ENCODE measurements at regions not wholly inside any gene's neighbourhood (a gene's known extent, or its start where the extent isn't known, plus 50 kb on each side); places are given as distances from the start of the nearest gene placed in this dataset.

- WGBS, 2 donors, result 84 to 88% methylated on average over 7 of the region's 7 CpGs
- intact Hi-C loops (cut with DNase I; ENCODE audit: low total_unique reads), result no loop called here
- no peak overlapping the region for H3K4me3 ChIP-seq (ENCODE audit: low read depth, poor library complexity, severe bottlenecking)
- TF ChIP-seq CTCF (IDR thresholded peaks at IDR 0.05) (no peak), POLR2A (IDR thresholded peaks at IDR 0.05) (no peak)
- DNase-seq (ENCODE audit: low spot score in 2 of 2), result no peak
Observed at GRCh38 chr10:104584541-104584940, 56.5 kb upstream of the SORCS3 start.

GRCh38 chr10:104587751-104588150, 53.3 kb upstream of the SORCS3 start:
- 52 to 61% methylated on average over 2 of the region's 2 CpGs for WGBS, 2 donors
- intact Hi-C loops (cut with DNase I; ENCODE audit: low total_unique reads), result no loop called here

GRCh38 chr10:104589431-104589830, 51.7 kb upstream of the SORCS3 start:
- TF ChIP-seq CTCF (IDR thresholded peaks at IDR 0.05), result no peak
- no peak for TF ChIP-seq POLR2A (IDR thresholded peaks at IDR 0.05)
- no peak for DNase-seq (ENCODE audit: low spot score in 2 of 2)
- WGBS, 2 donors, result 67 to 76% methylated on average over 4 of the region's 4 CpGs
- intact Hi-C loops (cut with DNase I; ENCODE audit: low total_unique reads), result no loop called here
- no peak overlapping the region for H3K4me3 ChIP-seq (ENCODE audit: low read depth, poor library complexity, severe bottlenecking)

More at GRCh38 chr10:104587751-104588150, 53.3 kb upstream of the SORCS3 start:
- no peak for TF ChIP-seq CTCF (IDR thresholded peaks at IDR 0.05)
- TF ChIP-seq POLR2A (IDR thresholded peaks at IDR 0.05), result no peak
- H3K4me3 ChIP-seq (ENCODE audit: low read depth, poor library complexity, severe bottlenecking), result no peak overlapping the region
- no peak for DNase-seq (ENCODE audit: low spot score in 2 of 2)

- intact Hi-C loops (cut with DNase I; ENCODE audit: low total_unique reads), result no loop called here
- no peak for DNase-seq (ENCODE audit: low spot score in 2 of 2)
- TF ChIP-seq CTCF (IDR thresholded peaks at IDR 0.05) (no peak), POLR2A (IDR thresholded peaks at IDR 0.05) (no peak)
- 76 to 81% methylated on average over 4 of the region's 4 CpGs for WGBS, 2 donors
- no peak overlapping the region for H3K4me3 ChIP-seq (ENCODE audit: low read depth, poor library complexity, severe bottlenecking)
Observed at GRCh38 chr10:104589871-104590270, 51.2 kb upstream of the SORCS3 start.
